ENCODE measurements at regions not wholly inside any gene's neighbourhood (a gene's known extent, or its start where the extent isn't known, plus 50 kb on each side); places are given as distances from the start of the nearest gene placed in this dataset.

GRCh38 chr5:118778941-118779340, 209.4 kb downstream of the DTWD2 start:
- BruUV-seq (replicated peaks) = no TSS peak
- ChIA-PET CTCF (interaction anchor here (5.9 kb wide), 1 partner anchor 13 kb away, joined by 35 read pairs; no protein-coding TSS in a partner anchor), POLR2A (no interaction called here)
- Mint-ChIP-seq H3K4me1 (ENCODE audit: insufficient read depth, unreplicated experiment) (no peaks in the 10 kb centered on the region), H3K27me3 (ENCODE audit: insufficient read depth, unreplicated experiment) (no peaks in the 10 kb centered on the region), H3K27ac (ENCODE audit: low read depth, unreplicated experiment) (no peak overlapping the region), H3K4me3 (ENCODE audit: unreplicated experiment) (no peak overlapping the region), H3K9me3 (ENCODE audit: unreplicated experiment) (no peaks in the 10 kb centered on the region), H3K36me3 (ENCODE audit: insufficient read depth, unreplicated experiment) (no peaks in the 10 kb centered on the region)
- intact Hi-C loops (cut with micrococcal nuclease) = no loop called here
- no peak for DNase-seq (ENCODE audit: unreplicated experiment)
- no peak for TF ChIP-seq CTCF (IDR thresholded peaks at IDR 0.05; ENCODE audit: unreplicated experiment)

- H3K4me3 Mint-ChIP-seq (ENCODE audit: unreplicated experiment) = no peak overlapping the region
- CTCF ChIA-PET = interaction anchor here (0.6 to 5.9 kb wide), 2 partner anchors 14 to 1308 kb away, joined by 3 to 35 read pairs; no protein-coding TSS in a partner anchor
- no peaks in the 10 kb centered on the region for H3K27me3 Mint-ChIP-seq (ENCODE audit: insufficient read depth, unreplicated experiment)
- POLR2A ChIA-PET = no interaction called here
- no peaks in the 10 kb centered on the region for H3K9me3 Mint-ChIP-seq (ENCODE audit: unreplicated experiment)
- BruUV-seq (replicated peaks) = no TSS peak
- no peak for DNase-seq (ENCODE audit: unreplicated experiment)
- intact Hi-C loops (cut with micrococcal nuclease) = no loop called here
- no peaks in the 10 kb centered on the region for H3K36me3 Mint-ChIP-seq (ENCODE audit: insufficient read depth, unreplicated experiment)
- H3K4me1 Mint-ChIP-seq (ENCODE audit: insufficient read depth, unreplicated experiment) = no peaks in the 10 kb centered on the region
- TF ChIP-seq CTCF (IDR thresholded peaks at IDR 0.05; ENCODE audit: unreplicated experiment) = no peak
- no peak overlapping the region for H3K27ac Mint-ChIP-seq (ENCODE audit: low read depth, unreplicated experiment)
These were observed 211.1 kb downstream of the DTWD2 start for GRCh38 chr5:118777189-118777736.

GRCh38 chr5:118776755-118777154, 211.6 kb downstream of the DTWD2 start:
- ChIA-PET CTCF (interaction anchor here (0.6 to 5.9 kb wide), 2 partner anchors 15 to 1307 kb away, joined by 3 to 35 read pairs; no protein-coding TSS in a partner anchor), POLR2A (no interaction called here)
- Mint-ChIP-seq H3K9me3 (ENCODE audit: unreplicated experiment) (peaks cover under 1% of the 10 kb centered on the region), H3K36me3 (ENCODE audit: insufficient read depth, unreplicated experiment) (no peaks in the 10 kb centered on the region), H3K27ac (ENCODE audit: low read depth, unreplicated experiment) (no peak overlapping the region), H3K4me1 (ENCODE audit: insufficient read depth, unreplicated experiment) (no peaks in the 10 kb centered on the region), H3K4me3 (ENCODE audit: unreplicated experiment) (no peak overlapping the region), H3K27me3 (ENCODE audit: insufficient read depth, unreplicated experiment) (no peaks in the 10 kb centered on the region)
- intact Hi-C loops (cut with micrococcal nuclease) = no loop called here
- DNase-seq (ENCODE audit: unreplicated experiment) = no peak
- no TSS peak for BruUV-seq (replicated peaks)
- TF ChIP-seq CTCF (IDR thresholded peaks at IDR 0.05; ENCODE audit: unreplicated experiment) = no peak

GRCh38 chr5:118775790-118776499, 212.4 kb downstream of the DTWD2 start:
- intact Hi-C loops (cut with micrococcal nuclease) = no loop called here

More at GRCh38 chr5:118775790-118776499, 212.4 kb downstream of the DTWD2 start:
- H3K27ac Mint-ChIP-seq (ENCODE audit: low read depth, unreplicated experiment) = no peak overlapping the region
- no peak overlapping the region for H3K4me3 Mint-ChIP-seq (ENCODE audit: unreplicated experiment)
- BruUV-seq (replicated peaks) = no TSS peak
- no peak for TF ChIP-seq CTCF (IDR thresholded peaks at IDR 0.05; ENCODE audit: unreplicated experiment)
- no peaks in the 10 kb centered on the region for H3K36me3 Mint-ChIP-seq (ENCODE audit: insufficient read depth, unreplicated experiment)
- no peaks in the 10 kb centered on the region for H3K4me1 Mint-ChIP-seq (ENCODE audit: insufficient read depth, unreplicated experiment)
- CTCF ChIA-PET = interaction anchor here (0.6 to 5.9 kb wide), 2 partner anchors 16 to 1030 kb away, joined by 4 to 35 read pairs; no protein-coding TSS in a partner anchor
- peak; percentile 27 for DNase-seq (ENCODE audit: unreplicated experiment)
- H3K9me3 Mint-ChIP-seq (ENCODE audit: unreplicated experiment) = peaks cover 5% of the 10 kb centered on the region
- POLR2A ChIA-PET = no interaction called here
- H3K27me3 Mint-ChIP-seq (ENCODE audit: insufficient read depth, unreplicated experiment) = no peaks in the 10 kb centered on the region
